ENCODE measurements at regions not wholly inside any gene's neighbourhood (a gene's known extent, or its start where the extent isn't known, plus 50 kb on each side); places are given as distances from the start of the nearest gene placed in this dataset.
"Not testable (repeated sequence)": the region's sequence is repeated elsewhere in the genome, so short reads cannot be mapped to it uniquely, and the experiment has no call there.

GRCh38 chr18:44359741-44360140, 320.9 kb upstream of the SETBP1 start:
- DNase-seq, result not testable (repeated sequence)

- not testable (repeated sequence) for DNase-seq
These were observed 318.5 kb upstream of the SETBP1 start for GRCh38 chr18:44362213-44362612.

- no peak for DNase-seq
These were observed 309.8 kb upstream of the SETBP1 start for GRCh38 chr18:44370861-44371260.

- no peak for DNase-seq
These were observed 305.7 kb upstream of the SETBP1 start for GRCh38 chr18:44374966-44375365.

GRCh38 chr18:44386401-44386800, 294.3 kb upstream of the SETBP1 start:
- no peak for DNase-seq

GRCh38 chr18:44388329-44388728, 292.4 kb upstream of the SETBP1 start:
- DNase-seq, result no peak

GRCh38 chr18:44392933-44393332, 287.8 kb upstream of the SETBP1 start:
- no peak for DNase-seq

GRCh38 chr18:44393406-44393805, 287.3 kb upstream of the SETBP1 start:
- no peak for DNase-seq

- no peak for DNase-seq
These were observed 284.1 kb upstream of the SETBP1 start for GRCh38 chr18:44396550-44396949.

- DNase-seq, result no peak
These were observed 271.6 kb upstream of the SETBP1 start for GRCh38 chr18:44409071-44409470.

- no peak for DNase-seq
These were observed 271.2 kb upstream of the SETBP1 start for GRCh38 chr18:44409515-44409914.

- DNase-seq, result no peak
These were observed 269.9 kb upstream of the SETBP1 start for GRCh38 chr18:44410740-44411139.

GRCh38 chr18:44411262-44411905, 269.3 kb upstream of the SETBP1 start:
- no peak for DNase-seq

- no peak for DNase-seq
These were observed 268.7 kb upstream of the SETBP1 start for GRCh38 chr18:44411976-44412375.

- DNase-seq, result no peak
These were observed 256.7 kb upstream of the SETBP1 start for GRCh38 chr18:44423814-44424644.

GRCh38 chr18:44424645-44425035, 256.0 kb upstream of the SETBP1 start:
- no peak for DNase-seq

- no peak for DNase-seq
These were observed 255.5 kb upstream of the SETBP1 start for GRCh38 chr18:44425161-44425560.

- DNase-seq, result no peak
These were observed 243.1 kb upstream of the SETBP1 start for GRCh38 chr18:44437603-44438002.

- DNase-seq, result no peak
These were observed 230.5 kb upstream of the SETBP1 start for GRCh38 chr18:44450226-44450625.

- no peak for DNase-seq
These were observed 228.3 kb upstream of the SETBP1 start for GRCh38 chr18:44452346-44452745.

- no peak for DNase-seq
These were observed 227.2 kb upstream of the SETBP1 start for GRCh38 chr18:44453505-44453904.

GRCh38 chr18:44458777-44459176, 221.9 kb upstream of the SETBP1 start:
- DNase-seq, result no peak

- DNase-seq, result no peak
These were observed 216.1 kb upstream of the SETBP1 start for GRCh38 chr18:44464398-44465180.

- no peak for DNase-seq
These were observed 215.3 kb upstream of the SETBP1 start for GRCh38 chr18:44465381-44465841.

All from NCI-H146 (cell line).